Stimulated activated CD8-positive, alpha-beta memory T cell treated with anti-CD3 and anti-CD28 coated beads, Interleukin-7, amount 100 ng/mL, for 24 hours (primary cell): ENCODE measurements at regions not wholly inside any gene's neighbourhood (a gene's known extent, or its start where the extent isn't known, plus 50 kb on each side); places are given as distances from the start of the nearest gene placed in this dataset.
"Not testable (repeated sequence)": the region's sequence is repeated elsewhere in the genome, so short reads cannot be mapped to it uniquely, and the experiment has no call there.

Experiments used
- DNase-seq: peaks from one replicate; pipeline ENCODE4 v3.0.0-alpha.2; 2020; ENCODE audit warnings: low read depth

- no peak for DNase-seq
These were observed 348.9 kb downstream of the FLRT2 start for GRCh38 chr14:85878874-85879273.

DNA sequence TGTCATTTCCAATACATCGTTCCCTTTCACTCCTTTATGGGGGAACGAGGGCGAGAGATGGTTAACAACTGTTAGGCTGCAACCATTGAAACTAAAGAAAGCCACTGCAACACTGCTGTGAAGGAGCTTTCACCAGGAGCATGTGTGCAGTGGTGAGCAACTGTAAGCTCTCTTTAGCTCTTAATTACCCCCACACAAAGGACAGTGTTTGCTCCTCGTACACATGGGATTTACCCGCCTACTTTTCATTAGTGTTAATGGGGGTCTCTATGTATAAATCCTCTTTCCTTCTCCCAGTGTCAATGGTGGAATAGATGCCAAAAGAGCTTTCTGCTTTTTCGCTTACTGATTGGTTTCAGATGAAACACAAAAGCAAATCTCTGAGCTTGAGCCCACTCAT lies 343.1 kb downstream of the FLRT2 start:
- DNase-seq, result no peak

DNA sequence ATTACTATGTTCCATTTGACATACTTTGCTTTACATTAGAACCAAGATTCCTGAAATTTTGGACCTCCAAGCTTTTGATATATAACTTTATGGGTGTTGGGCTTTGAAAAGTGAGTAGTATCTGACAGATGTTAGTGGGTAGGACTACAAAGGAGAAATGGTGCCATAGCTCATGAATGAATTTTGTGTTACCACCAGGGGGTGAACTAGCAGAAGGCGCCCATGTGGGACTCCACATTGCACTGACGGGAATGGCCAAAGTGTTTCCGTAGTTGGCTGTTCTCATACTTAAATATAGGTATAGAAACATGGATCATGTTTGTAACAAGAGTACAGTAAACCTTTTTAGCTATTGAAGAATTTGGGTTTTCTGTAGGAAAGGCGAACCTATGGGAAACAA lies 337.5 kb downstream of the FLRT2 start:
- DNase-seq, result no peak

GRCh38 chr14:85865701-85866100 lies 335.8 kb downstream of the FLRT2 start:
- DNase-seq, result no peak

- DNase-seq, result no peak
These were observed 328.7 kb downstream of the FLRT2 start for GRCh38 chr14:85858634-85859033.

GRCh38 chr14:85856430-85856829 lies 326.5 kb downstream of the FLRT2 start:
- DNase-seq, result no peak

GRCh38 chr14:85853996-85854526 lies 324.1 kb downstream of the FLRT2 start:
- no peak for DNase-seq

DNA sequence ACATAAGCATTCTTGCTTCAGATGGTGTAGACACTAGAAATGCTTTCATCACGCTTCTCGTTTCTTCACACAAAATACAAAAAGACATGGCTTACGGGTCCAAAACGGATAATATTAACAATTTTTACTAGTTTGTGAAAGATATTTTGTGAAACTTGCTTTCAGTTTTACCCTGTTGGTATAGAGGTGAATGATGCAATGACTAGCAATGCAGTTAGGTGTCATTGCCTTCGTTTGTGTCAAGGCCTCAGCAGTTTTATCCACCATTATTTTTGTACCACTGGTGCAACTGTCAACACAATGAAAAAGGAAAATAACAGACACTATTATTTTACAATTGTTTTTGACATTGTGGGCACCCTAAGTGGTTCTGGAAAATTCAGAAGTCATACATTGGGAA lies 323.0 kb downstream of the FLRT2 start:
- no peak for DNase-seq

GRCh38 chr14:85852123-85852522 lies 322.2 kb downstream of the FLRT2 start:
- DNase-seq, result not testable (repeated sequence)

GRCh38 chr14:85830549-85830948 lies 300.6 kb downstream of the FLRT2 start:
- not testable (repeated sequence) for DNase-seq

DNA sequence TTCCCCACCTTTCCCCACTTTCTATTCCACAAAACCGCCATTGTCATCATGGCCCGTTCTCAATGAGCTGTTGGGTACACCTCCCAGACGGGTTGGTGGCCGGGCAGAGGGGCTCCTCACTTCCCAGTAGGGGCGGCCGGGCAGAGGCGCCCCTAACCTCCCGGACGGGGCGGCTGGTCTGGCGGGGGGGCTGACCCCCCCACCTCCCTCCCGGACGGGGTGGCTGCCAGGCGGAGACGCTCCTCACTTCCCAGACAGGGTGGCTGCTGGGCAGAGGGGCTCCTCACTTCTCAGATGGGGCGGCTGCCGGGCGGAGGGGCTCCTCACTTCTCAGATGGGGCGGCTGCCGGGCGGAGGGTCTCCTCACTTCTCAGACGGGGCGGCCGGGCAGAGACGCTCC lies 299.7 kb downstream of the FLRT2 start:
- not testable (repeated sequence) for DNase-seq

DNA sequence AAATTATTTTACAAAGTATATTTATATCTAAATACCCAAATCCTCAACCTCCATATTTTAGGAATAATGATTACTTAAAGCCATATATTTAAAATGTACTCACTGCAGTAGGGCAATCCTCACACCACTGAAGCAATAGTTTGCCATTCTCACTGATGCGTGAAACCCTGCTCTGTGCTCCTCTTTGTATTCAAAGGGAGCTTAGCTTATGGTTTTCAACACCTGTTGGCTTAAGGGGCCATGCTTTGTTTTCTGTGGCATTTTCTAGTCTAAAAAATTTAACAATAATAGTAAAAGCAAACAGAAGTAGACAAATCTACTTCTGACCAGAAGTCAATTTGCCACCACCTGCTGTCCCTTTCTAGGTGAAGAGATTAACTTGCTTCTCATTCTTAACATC lies 294.6 kb downstream of the FLRT2 start:
- DNase-seq, result no peak

DNA sequence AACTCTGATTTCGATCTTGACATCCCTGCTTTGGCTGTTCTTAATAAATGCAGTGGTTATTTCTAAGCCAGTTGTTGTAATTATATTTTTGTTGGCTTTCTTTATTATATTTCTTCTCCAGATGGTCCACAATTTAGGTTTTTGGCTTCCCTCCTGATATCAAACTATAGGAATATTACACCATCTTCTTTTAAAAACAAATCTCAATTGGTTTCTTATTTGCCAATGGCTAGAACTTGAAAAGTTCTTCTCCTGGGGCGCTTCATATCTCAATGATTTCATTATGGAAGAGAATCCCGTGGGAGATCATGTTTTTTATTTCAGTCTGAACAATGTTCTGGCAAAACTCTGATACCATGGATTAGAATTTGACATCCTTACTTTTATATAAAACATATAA lies 292.3 kb downstream of the FLRT2 start:
- no peak for DNase-seq

DNA sequence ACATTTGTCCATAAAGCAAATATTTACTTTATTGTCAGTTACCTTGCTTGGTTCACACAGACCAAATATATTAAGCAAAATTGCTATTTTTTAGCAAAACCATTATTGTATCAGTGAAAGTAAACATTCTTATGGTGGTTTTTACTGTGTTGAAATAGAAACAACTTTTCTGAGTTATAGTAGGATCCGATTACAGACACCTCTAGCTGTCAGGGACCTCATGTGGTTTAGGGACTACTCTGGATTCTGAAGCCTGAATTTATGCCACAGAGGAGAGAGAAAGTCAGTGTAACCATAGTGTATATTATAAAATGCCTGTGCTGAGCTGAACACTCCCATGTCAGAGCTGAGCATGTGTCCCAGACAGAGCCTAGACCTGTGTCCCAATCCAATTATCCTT lies 287.5 kb downstream of the FLRT2 start:
- no peak for DNase-seq

GRCh38 chr14:85813040-85813439 lies 283.1 kb downstream of the FLRT2 start:
- no peak for DNase-seq

DNA sequence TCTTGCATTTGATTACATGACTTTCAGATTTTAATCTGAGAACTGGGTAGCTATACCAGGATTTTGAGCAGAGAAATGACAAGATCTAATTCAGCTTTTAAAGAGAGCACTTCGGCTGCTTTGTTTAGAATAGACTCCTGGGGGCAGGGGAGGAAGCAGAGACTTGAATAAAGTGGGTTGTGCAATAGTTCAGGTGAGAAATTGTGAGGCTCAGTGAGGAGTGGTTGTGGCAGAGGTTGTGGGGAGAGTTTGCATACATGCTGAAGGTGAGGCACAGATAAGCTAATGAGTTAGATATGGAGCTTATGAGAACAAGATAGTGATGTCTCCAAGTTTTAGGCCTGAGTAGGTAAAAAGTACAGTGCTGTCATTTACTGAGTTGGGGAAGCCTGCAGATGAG lies 281.4 kb downstream of the FLRT2 start:
- DNase-seq, result no peak

GRCh38 chr14:85799668-85800067 lies 269.7 kb downstream of the FLRT2 start:
- DNase-seq, result no peak

GRCh38 chr14:85798856-85799255 lies 268.9 kb downstream of the FLRT2 start:
- DNase-seq, result no peak

DNA sequence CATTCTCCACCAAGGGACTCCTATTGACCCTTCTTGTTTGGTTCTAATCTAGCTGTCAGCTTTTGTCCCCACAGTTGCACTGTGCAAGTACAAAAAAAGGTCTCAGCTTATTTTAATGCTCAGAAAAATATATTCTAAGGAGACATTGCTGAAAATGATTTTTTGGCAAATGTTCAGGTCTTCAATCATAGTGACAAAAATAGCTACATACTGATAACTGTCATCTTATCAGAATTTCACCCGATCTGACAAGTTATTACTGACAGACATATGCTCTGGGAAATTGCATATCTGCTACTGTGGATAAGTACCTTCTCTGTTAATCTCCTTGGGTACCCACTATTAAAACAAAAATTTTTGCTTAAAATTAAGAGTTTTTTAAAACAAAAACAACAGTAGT lies 263.6 kb downstream of the FLRT2 start:
- DNase-seq, result no peak

DNA sequence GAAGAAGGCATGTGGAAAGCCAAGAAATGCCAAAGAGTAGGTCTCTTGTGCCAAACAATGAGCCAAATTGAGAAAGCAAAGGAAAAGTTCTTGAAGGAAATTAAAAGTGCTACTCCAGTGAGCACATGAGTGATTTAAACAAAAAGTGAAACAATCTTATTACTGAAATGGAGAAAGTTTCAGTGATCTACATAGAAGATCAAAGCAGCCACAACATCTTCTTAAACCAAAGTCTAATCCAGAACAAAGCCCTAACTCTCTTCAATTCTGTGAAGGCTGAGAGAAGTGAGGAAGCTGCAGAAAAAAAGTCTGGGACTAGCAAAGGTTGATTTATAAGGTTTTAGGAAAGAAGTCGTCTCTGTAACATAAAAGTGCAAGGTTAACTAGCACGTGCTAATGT lies 259.6 kb downstream of the FLRT2 start:
- no peak for DNase-seq

DNA sequence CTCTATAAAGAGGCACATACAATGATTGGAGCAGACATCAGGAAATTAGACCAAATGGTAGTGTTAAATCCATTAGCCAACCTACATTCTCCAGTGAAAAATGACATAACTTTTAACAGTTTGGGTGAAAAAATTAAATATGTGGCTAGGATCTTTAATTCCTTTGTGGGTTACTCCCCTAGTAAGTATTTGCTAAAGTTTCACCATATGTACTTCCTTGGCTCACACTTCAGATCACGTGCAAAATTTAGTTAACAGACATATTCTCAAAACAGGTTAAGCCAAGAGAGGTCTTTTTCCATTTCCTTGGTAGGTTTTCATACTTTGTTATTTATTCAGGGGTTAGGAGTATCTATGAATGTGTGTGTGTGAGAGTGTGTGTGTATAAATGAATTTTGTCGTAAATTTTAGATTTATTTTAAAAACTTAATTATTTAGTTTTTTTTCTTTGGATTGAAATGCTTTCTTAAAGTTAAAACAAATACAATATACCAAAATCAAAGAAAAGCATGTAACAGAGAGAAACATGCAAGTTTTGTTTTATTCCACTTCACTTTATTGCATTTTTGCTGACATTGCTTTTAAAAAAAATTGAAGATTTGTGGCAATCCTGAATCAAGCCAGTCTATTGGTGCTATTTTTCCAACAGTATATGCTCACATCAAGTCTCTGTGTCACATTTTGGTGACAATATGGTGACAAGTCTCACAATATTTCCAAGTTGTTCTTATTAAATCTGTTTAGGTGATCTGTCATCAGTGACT lies 258.7 kb downstream of the FLRT2 start:
- no peak for DNase-seq

GRCh38 chr14:85766295-85766694 lies 236.4 kb downstream of the FLRT2 start:
- DNase-seq, result no peak

- no peak for DNase-seq
These were observed 234.9 kb downstream of the FLRT2 start for GRCh38 chr14:85764822-85765221.

- no peak for DNase-seq
These were observed 232.6 kb downstream of the FLRT2 start for GRCh38 chr14:85762526-85762925.
